MM.1S (cell line): ENCODE measurements at regions not wholly inside any gene's neighbourhood (a gene's known extent, or its start where the extent isn't known, plus 50 kb on each side); places are given as distances from the start of the nearest gene placed in this dataset.

ENCODE experiments used
- EZH2phosphoT487 ChIP-seq: fragments of 300-600 bp; sonication (generic); IDR thresholded peaks from 2 replicates; pipeline ENCODE4 v1.6.1; 2018; ENCODE audit warnings: antibody characterized with exemption, low read length
- TF ChIP-seq, protein P1 (sequence below): fragments of 300-600 bp; sonication (generic); IDR thresholded peaks from 2 replicates; pipeline ENCODE4 v1.5.1; 2016; ENCODE audit warnings: antibody characterized with exemption, low read length, mixed read lengths

GRCh38 chrX:142149919-142150318, 55.2 kb downstream of the MAGEC2 start:
- TF ChIP-seq, protein P1, sequence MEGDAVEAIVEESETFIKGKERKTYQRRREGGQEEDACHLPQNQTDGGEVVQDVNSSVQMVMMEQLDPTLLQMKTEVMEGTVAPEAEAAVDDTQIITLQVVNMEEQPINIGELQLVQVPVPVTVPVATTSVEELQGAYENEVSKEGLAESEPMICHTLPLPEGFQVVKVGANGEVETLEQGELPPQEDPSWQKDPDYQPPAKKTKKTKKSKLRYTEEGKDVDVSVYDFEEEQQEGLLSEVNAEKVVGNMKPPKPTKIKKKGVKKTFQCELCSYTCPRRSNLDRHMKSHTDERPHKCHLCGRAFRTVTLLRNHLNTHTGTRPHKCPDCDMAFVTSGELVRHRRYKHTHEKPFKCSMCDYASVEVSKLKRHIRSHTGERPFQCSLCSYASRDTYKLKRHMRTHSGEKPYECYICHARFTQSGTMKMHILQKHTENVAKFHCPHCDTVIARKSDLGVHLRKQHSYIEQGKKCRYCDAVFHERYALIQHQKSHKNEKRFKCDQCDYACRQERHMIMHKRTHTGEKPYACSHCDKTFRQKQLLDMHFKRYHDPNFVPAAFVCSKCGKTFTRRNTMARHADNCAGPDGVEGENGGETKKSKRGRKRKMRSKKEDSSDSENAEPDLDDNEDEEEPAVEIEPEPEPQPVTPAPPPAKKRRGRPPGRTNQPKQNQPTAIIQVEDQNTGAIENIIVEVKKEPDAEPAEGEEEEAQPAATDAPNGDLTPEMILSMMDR, result no peak
- TF ChIP-seq EZH2phosphoT487, result no peak
